AG09319 (cell line): ENCODE measurements at regions not wholly inside any gene's neighbourhood (a gene's known extent, or its start where the extent isn't known, plus 50 kb on each side); places are given as distances from the start of the nearest gene placed in this dataset.
"Not testable (repeated sequence)": the region's sequence is repeated elsewhere in the genome, so short reads cannot be mapped to it uniquely, and the experiment has no call there.

Experiments
- DNase-seq: peaks from one replicate; pipeline ENCODE4 v3.0.0-alpha.2; 2010; ENCODE audit warnings: low read depth; ENCODE audit errors: extremely low read depth
- TF ChIP-seq, protein P1 (sequence below): IDR thresholded peaks from 2 replicates; pipeline ENCODE4 v1.5.1; 2011; ENCODE audit warnings: low read depth, mild to moderate bottlenecking, inconsistent platforms, low read length, moderate library complexity

- TF ChIP-seq, protein P1, sequence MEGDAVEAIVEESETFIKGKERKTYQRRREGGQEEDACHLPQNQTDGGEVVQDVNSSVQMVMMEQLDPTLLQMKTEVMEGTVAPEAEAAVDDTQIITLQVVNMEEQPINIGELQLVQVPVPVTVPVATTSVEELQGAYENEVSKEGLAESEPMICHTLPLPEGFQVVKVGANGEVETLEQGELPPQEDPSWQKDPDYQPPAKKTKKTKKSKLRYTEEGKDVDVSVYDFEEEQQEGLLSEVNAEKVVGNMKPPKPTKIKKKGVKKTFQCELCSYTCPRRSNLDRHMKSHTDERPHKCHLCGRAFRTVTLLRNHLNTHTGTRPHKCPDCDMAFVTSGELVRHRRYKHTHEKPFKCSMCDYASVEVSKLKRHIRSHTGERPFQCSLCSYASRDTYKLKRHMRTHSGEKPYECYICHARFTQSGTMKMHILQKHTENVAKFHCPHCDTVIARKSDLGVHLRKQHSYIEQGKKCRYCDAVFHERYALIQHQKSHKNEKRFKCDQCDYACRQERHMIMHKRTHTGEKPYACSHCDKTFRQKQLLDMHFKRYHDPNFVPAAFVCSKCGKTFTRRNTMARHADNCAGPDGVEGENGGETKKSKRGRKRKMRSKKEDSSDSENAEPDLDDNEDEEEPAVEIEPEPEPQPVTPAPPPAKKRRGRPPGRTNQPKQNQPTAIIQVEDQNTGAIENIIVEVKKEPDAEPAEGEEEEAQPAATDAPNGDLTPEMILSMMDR: no peak
- DNase-seq: no peak
Observed at GRCh38 chr4:138399081-138399480, 156.9 kb upstream of the SLC7A11 start.

- no peak for DNase-seq
- TF ChIP-seq, protein P1: no peak
Observed at GRCh38 chr4:138398322-138398721, 156.2 kb upstream of the SLC7A11 start.

DNA sequence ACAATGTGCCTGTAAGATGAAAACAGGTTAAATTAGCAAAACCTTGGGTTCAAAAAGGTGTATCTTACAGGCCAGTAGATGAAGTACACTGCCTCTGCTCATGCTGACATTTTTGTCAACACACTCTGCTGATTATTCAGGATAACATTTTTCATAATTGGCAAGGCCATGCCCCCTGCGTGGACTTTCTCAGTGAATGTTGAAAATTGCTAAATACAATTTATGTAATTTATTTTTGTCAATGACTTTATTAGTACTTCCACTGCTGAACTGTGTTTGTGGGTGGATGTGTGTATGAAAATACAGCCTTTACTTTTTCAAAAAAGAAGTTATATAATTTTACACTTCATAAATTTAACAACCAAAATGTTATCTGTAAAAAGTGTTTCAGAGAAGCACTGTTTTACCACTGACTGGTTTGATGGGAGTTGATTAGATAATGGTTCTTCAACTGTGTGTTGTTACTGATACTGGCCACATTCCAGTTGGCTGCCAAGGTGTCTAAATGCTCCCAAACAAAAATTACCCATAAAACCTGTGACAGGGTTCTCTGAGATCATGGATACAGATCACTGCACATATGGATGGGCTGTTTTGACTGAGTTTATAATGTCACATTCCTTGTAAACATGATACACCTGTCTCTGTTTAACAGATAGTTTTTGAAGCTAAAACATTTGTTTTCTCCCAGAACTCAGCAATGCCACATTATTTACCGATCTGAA lies 151.9 kb upstream of the SLC7A11 start:
- no peak for DNase-seq
- TF ChIP-seq, protein P1: no peak

DNA sequence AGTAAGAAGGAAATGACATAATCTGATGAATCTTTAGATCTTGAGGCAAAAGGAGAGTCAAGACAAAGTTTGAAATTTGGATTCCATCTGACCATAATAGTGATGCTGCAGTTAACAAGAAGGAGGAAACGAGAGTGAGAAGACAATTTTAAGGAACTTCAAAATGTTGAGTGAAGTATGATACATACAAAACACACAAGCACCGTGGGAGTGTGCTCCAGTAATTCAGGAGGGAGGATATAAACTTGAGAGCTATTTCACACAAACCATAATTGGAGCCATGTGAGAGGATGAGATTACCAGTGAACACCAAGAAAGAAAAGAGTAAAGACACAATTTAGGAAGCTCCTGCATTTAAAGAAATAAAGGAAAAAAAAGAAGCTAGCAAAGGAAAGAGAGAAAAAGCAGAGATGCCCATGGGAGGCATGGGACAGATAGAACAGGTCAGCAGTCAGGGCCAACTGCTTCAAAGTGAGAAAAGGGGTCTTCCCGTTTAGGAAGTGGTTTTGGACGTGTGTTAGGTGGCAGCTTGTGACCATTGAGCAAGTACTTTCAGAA lies 150.7 kb upstream of the SLC7A11 start:
- no peak for DNase-seq
- TF ChIP-seq, protein P1: no peak

DNA sequence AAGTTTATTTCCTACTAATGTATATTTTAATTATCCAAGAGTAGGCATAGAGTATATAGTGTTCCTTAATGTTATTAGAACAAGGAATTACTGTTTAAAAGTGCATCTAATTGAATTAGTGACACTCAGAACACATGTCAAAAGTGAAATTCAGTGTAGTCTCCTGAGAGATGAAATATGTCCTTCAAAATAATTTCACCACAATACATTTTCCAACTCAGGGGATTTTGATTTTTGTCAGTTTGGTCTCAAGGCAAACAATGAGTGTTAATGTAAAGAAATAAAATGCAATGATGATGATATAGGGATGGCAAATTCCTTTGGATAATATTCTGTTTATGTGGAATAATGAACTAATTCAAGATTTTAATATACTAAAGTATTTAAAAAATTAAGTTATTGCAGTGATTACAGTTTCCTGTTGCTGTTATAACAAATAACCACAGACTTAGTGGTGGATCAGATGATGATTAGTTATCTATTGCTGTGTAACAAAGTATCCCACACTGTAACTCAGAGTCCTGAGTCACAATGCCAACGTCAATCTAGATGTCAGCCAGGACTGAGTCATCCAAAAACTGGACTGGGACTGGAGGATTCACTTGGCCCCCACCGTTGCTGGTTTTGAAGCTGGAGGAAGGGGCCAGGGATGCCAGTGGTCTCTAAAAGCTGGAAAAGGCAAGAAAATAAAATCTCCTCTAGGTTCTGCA lies 148.0 kb upstream of the SLC7A11 start:
- TF ChIP-seq, protein P1: no peak
- no peak for DNase-seq

DNA sequence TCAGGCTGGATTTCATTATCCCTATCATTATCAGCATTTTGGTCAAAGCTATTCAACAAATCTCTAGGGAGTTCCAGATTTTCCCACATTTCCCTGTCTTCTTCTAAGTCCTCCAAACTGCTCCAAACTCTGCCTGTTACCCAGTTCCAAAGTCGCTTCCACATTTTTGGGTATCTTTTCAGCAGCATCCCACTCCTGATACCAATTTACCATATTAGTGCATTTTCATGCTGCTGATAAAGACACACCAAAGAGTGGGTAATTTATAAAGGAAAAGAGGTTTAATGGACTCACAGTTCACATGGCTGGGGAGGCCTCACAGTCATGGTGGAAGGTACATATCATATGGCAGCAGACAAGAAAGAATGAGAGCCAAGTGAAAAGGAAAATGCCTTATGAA lies 132.8 kb upstream of the SLC7A11 start:
- DNase-seq: no peak
- TF ChIP-seq, protein P1: no peak

DNA sequence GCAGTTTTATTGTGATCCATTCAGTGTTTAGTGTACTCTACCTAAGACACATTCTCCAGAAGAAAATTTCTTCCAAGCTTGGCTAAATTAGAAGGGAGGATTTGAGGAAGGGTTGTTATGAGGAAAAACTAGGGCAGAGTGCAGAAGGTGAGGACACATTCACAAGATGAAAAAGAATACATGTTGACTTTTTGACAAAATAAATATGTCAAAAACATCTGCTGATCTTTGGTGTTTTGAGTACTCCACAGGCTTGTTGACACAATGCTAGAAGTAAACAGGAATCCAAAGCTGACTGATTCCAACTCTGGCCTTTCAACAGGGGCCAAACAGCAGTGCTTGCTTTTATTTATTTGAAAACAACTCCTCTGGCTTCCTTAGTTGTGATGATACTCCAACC lies 125.8 kb upstream of the SLC7A11 start:
- no peak for DNase-seq
- TF ChIP-seq, protein P1: no peak

DNA sequence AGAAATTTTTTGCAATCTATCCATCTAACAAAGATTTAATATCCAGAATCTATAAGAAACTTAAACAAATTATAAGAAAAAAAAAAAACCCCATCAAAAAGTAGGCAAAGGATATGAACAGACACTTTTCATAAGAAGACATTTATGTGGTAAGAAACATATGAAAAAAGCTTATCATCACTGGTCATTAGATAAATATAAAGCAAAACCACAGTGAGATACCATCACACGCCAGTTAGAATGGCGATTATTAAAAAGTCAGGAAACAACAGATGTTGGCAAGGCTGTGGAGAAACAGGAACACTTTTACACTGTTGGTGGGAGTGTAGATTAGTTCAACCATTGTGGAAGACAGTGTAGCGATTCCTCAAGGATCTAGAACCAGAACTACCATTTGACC lies 110.3 kb upstream of the SLC7A11 start:
- not testable (repeated sequence) for DNase-seq
